GM21529 (cell line): ENCODE measurements at regions not wholly inside any gene's neighbourhood (a gene's known extent, or its start where the extent isn't known, plus 50 kb on each side); places are given as distances from the start of the nearest gene placed in this dataset.
"Not testable (repeated sequence)": the region's sequence is repeated elsewhere in the genome, so short reads cannot be mapped to it uniquely, and the experiment has no call there.

Source experiments
- ATAC-seq: cut with Tn5 transposase; IDR thresholded peaks from one replicate; pipeline ENCODE4 v1.9.1; 2021; ENCODE audit not compliant: unreplicated experiment

- no peak for ATAC-seq
Observed at GRCh38 chr3:21894459-21895340, 143.7 kb upstream of the ZNF385D start.

GRCh38 chr3:21898316-21898715 lies 147.3 kb upstream of the ZNF385D start:
- ATAC-seq, result no peak

GRCh38 chr3:21901484-21901883 lies 150.5 kb upstream of the ZNF385D start:
- ATAC-seq, result no peak

GRCh38 chr3:21902956-21903355 lies 151.9 kb upstream of the ZNF385D start:
- no peak for ATAC-seq

GRCh38 chr3:21909096-21909495 lies 158.1 kb upstream of the ZNF385D start:
- no peak for ATAC-seq

- no peak for ATAC-seq
Observed at GRCh38 chr3:21912711-21913110, 161.7 kb upstream of the ZNF385D start.

- no peak for ATAC-seq
Observed at GRCh38 chr3:21913791-21914190, 162.8 kb upstream of the ZNF385D start.

GRCh38 chr3:21914451-21914850 lies 163.4 kb upstream of the ZNF385D start:
- ATAC-seq, result no peak

GRCh38 chr3:21919383-21919782 lies 168.4 kb upstream of the ZNF385D start:
- ATAC-seq, result no peak

GRCh38 chr3:21920421-21920861 lies 169.4 kb upstream of the ZNF385D start:
- ATAC-seq, result no peak

- ATAC-seq, result not testable (repeated sequence)
Observed at GRCh38 chr3:21923156-21923555, 172.1 kb upstream of the ZNF385D start.

GRCh38 chr3:21927261-21927660 lies 176.3 kb upstream of the ZNF385D start:
- no peak for ATAC-seq

GRCh38 chr3:21934591-21934990 lies 183.6 kb upstream of the ZNF385D start:
- ATAC-seq, result no peak

- ATAC-seq, result no peak
Observed at GRCh38 chr3:21936207-21936606, 185.2 kb upstream of the ZNF385D start.

- no peak for ATAC-seq
Observed at GRCh38 chr3:21938267-21938681, 187.3 kb upstream of the ZNF385D start.

GRCh38 chr3:21942328-21942727 lies 191.3 kb upstream of the ZNF385D start:
- ATAC-seq, result no peak

GRCh38 chr3:21944251-21944650 lies 193.2 kb upstream of the ZNF385D start:
- ATAC-seq, result no peak

- no peak for ATAC-seq
Observed at GRCh38 chr3:21952856-21953255, 201.8 kb upstream of the ZNF385D start.

GRCh38 chr3:21954709-21955108 lies 203.7 kb upstream of the ZNF385D start:
- no peak for ATAC-seq

GRCh38 chr3:21955406-21955805 lies 204.4 kb upstream of the ZNF385D start:
- no peak for ATAC-seq

- ATAC-seq, result no peak
Observed at GRCh38 chr3:21960033-21960432, 209.0 kb upstream of the ZNF385D start.

GRCh38 chr3:21962456-21962855 lies 211.4 kb upstream of the ZNF385D start:
- no peak for ATAC-seq

GRCh38 chr3:21966457-21966856 lies 215.4 kb upstream of the ZNF385D start:
- not testable (repeated sequence) for ATAC-seq
